Lower lobe of right lung (tissue), 2 donors: ENCODE measurements at regions not wholly inside any gene's neighbourhood (a gene's known extent, or its start where the extent isn't known, plus 50 kb on each side); places are given as distances from the start of the nearest gene placed in this dataset.
"Not testable (repeated sequence)": the region's sequence is repeated elsewhere in the genome, so short reads cannot be mapped to it uniquely, and the experiment has no call there.

ENCODE experiments used
- ATAC-seq, 2 donors: fragments of 200-7000 bp; cut with Tn5 transposase; one replicate each; pipeline ENCODE4 v1.9.1; 2020 to 2022; ENCODE audit warnings: mild to moderate bottlenecking in 2 of 2, moderate library complexity in 2 of 2
- DNase-seq: peaks from one replicate; pipeline ENCODE4 v3.0.0-alpha.2; 2020
- H3K27ac ChIP-seq: fragments of 200-600 bp; one replicate; pipeline ENCODE4 v1.8.0; 2022
- H3K27me3 ChIP-seq: fragments of 200-600 bp; one replicate; pipeline ENCODE4 v1.8.0; 2022; ENCODE audit warnings: low read depth
- H3K36me3 ChIP-seq: fragments of 200-600 bp; one replicate; pipeline ENCODE4 v1.8.0; 2022; ENCODE audit warnings: mild to moderate bottlenecking
- H3K4me1 ChIP-seq: fragments of 200-600 bp; one replicate; pipeline ENCODE4 v1.8.0; 2022
- H3K4me3 ChIP-seq: fragments of 200-600 bp; one replicate; pipeline ENCODE4 v1.8.0; 2022; ENCODE audit warnings: mild to moderate bottlenecking
- H3K9me3 ChIP-seq: fragments of 200-600 bp; one replicate; pipeline ENCODE4 v1.8.0; 2022
- CTCF ChIP-seq: fragments of 200-600 bp; IDR thresholded peaks from one replicate; pipeline ENCODE4 v1.8.0; 2022; ENCODE audit warnings: antibody characterized with exemption, mild to moderate bottlenecking
- intact Hi-C: fragments of 100-400 bp; cut with DNase I; formaldehyde crosslinking; loops from one replicate; pipeline ENCODE4 v1.11.0; 2022
- donor health status: DM: no; HTN: yes; CAD: no; lungs with severe emphysema.

GRCh38 chr12:74280156-74280655, 257.4 kb upstream of the ATXN7L3B start:
- intact Hi-C loops = no loop called here
- Histone ChIP-seq H3K36me3 (no peaks in the 10 kb centered on the region), H3K27ac (no peak overlapping the region), H3K9me3 (peaks cover 16% of the 10 kb centered on the region), H3K4me1 (no peaks in the 10 kb centered on the region), H3K27me3 (no peaks in the 10 kb centered on the region), H3K4me3 (no peak overlapping the region)
- no peak for DNase-seq
- no peak for TF ChIP-seq CTCF
- no peak for ATAC-seq

GRCh38 chr12:74281401-74282180, 256.0 kb upstream of the ATXN7L3B start:
- not testable (repeated sequence) for H3K27ac ChIP-seq, H3K36me3 ChIP-seq

GRCh38 chr12:74283646-74284045, 254.0 kb upstream of the ATXN7L3B start:
- ATAC-seq (no peak), DNase-seq (no peak)
- Histone ChIP-seq H3K36me3 (no peaks in the 10 kb centered on the region), H3K4me3 (no peak overlapping the region), H3K9me3 (no peaks in the 10 kb centered on the region), H3K4me1 (no peaks in the 10 kb centered on the region), H3K27me3 (no peaks in the 10 kb centered on the region), H3K27ac (no peak overlapping the region)
- intact Hi-C loops = no loop called here
- no peak for TF ChIP-seq CTCF

More at GRCh38 chr12:74281401-74282180, 256.0 kb upstream of the ATXN7L3B start:
- intact Hi-C loops, ATAC-seq, DNase-seq, H3K4me3 ChIP-seq, H3K4me1 ChIP-seq, H3K27me3 ChIP-seq: not testable (repeated sequence)
- peaks cover 15% of the 10 kb centered on the region for H3K9me3 ChIP-seq

GRCh38 chr12:74285773-74286172, 251.9 kb upstream of the ATXN7L3B start:
- Histone ChIP-seq H3K9me3 (no peaks in the 10 kb centered on the region), H3K4me1 (no peaks in the 10 kb centered on the region), H3K4me3 (no peak overlapping the region), H3K27me3 (no peaks in the 10 kb centered on the region), H3K36me3 (no peaks in the 10 kb centered on the region), H3K27ac (no peak overlapping the region)
- ATAC-seq = no peak
- no peak for DNase-seq
- TF ChIP-seq CTCF = no peak
- intact Hi-C loops = no loop called here

- no peak overlapping the region for H3K4me3 ChIP-seq
- no peak for TF ChIP-seq CTCF
Observed at GRCh38 chr12:74286254-74286653, 251.4 kb upstream of the ATXN7L3B start.

GRCh38 chr12:74292351-74293194, 245.1 kb upstream of the ATXN7L3B start:
- intact Hi-C loops = no loop called here
- DNase-seq (no peak), ATAC-seq (peak; percentile 11 to 39)
- Histone ChIP-seq H3K4me1 (no peaks in the 10 kb centered on the region), H3K27ac (no peak overlapping the region), H3K27me3 (no peaks in the 10 kb centered on the region), H3K4me3 (no peak overlapping the region), H3K36me3 (no peaks in the 10 kb centered on the region), H3K9me3 (no peaks in the 10 kb centered on the region)
- TF ChIP-seq CTCF = no peak

More at GRCh38 chr12:74286254-74286653, 251.4 kb upstream of the ATXN7L3B start:
- H3K27me3 ChIP-seq = no peaks in the 10 kb centered on the region
- ATAC-seq (no peak), DNase-seq (no peak)
- H3K9me3 ChIP-seq = no peaks in the 10 kb centered on the region
- no peaks in the 10 kb centered on the region for H3K4me1 ChIP-seq
- intact Hi-C loops = no loop called here
- no peak overlapping the region for H3K27ac ChIP-seq
- H3K36me3 ChIP-seq = no peaks in the 10 kb centered on the region
